ENCODE measurements at regions not wholly inside any gene's neighbourhood (a gene's known extent, or its start where the extent isn't known, plus 50 kb on each side); places are given as distances from the start of the nearest gene placed in this dataset.

- H3K9me3 Mint-ChIP-seq (ENCODE audit: low read depth) = no peaks in the 10 kb centered on the region
- H3K27me3 Mint-ChIP-seq = no peaks in the 10 kb centered on the region
- TF ChIP-seq CTCF (IDR thresholded peaks at IDR 0.05; ENCODE audit: unreplicated experiment) = no peak
- H3K4me1 Mint-ChIP-seq (ENCODE audit: low read depth) = peaks cover 6% of the 10 kb centered on the region
- no peak for DNase-seq (ENCODE audit: low spot score, unreplicated experiment)
- H3K36me3 Mint-ChIP-seq (ENCODE audit: insufficient read depth) = no peaks in the 10 kb centered on the region
- H3K27ac Mint-ChIP-seq = no peak overlapping the region
- no peak overlapping the region for H3K4me3 Mint-ChIP-seq (ENCODE audit: low read depth)
These were observed 1160.6 kb downstream of the PCDH9 start for GRCh38 chr13:66069570-66069969.

GRCh38 chr13:66068683-66069082 is 1161.5 kb downstream of the PCDH9 start:
- no peak for DNase-seq (ENCODE audit: low spot score, unreplicated experiment)
- H3K36me3 Mint-ChIP-seq (ENCODE audit: insufficient read depth) = no peaks in the 10 kb centered on the region
- no peak overlapping the region for H3K27ac Mint-ChIP-seq
- no peak overlapping the region for H3K4me3 Mint-ChIP-seq (ENCODE audit: low read depth)
- H3K4me1 Mint-ChIP-seq (ENCODE audit: low read depth) = peaks cover 6% of the 10 kb centered on the region
- H3K9me3 Mint-ChIP-seq (ENCODE audit: low read depth) = no peaks in the 10 kb centered on the region
- TF ChIP-seq CTCF (IDR thresholded peaks at IDR 0.05; ENCODE audit: unreplicated experiment) = no peak
- no peaks in the 10 kb centered on the region for H3K27me3 Mint-ChIP-seq

GRCh38 chr13:66048888-66049287 is 1181.2 kb downstream of the PCDH9 start:
- H3K27ac Mint-ChIP-seq = no peak overlapping the region

GRCh38 chr13:66040506-66040905 is 1189.6 kb downstream of the PCDH9 start:
- H3K36me3 Mint-ChIP-seq (ENCODE audit: insufficient read depth) = no peaks in the 10 kb centered on the region
- H3K27me3 Mint-ChIP-seq = no peaks in the 10 kb centered on the region
- no peak for DNase-seq (ENCODE audit: low spot score, unreplicated experiment)
- no peak for TF ChIP-seq CTCF (IDR thresholded peaks at IDR 0.05; ENCODE audit: unreplicated experiment)
- H3K27ac Mint-ChIP-seq = no peak overlapping the region
- H3K4me1 Mint-ChIP-seq (ENCODE audit: low read depth) = peaks cover 4% of the 10 kb centered on the region
- no peaks in the 10 kb centered on the region for H3K9me3 Mint-ChIP-seq (ENCODE audit: low read depth)
- no peak overlapping the region for H3K4me3 Mint-ChIP-seq (ENCODE audit: low read depth)

More at GRCh38 chr13:66048888-66049287, 1181.2 kb downstream of the PCDH9 start:
- Mint-ChIP-seq H3K27me3 (no peaks in the 10 kb centered on the region), H3K4me1 (ENCODE audit: low read depth) (no peaks in the 10 kb centered on the region), H3K36me3 (ENCODE audit: insufficient read depth) (no peaks in the 10 kb centered on the region), H3K4me3 (ENCODE audit: low read depth) (no peak overlapping the region), H3K9me3 (ENCODE audit: low read depth) (peaks cover 4% of the 10 kb centered on the region)
- TF ChIP-seq CTCF (IDR thresholded peaks at IDR 0.05; ENCODE audit: unreplicated experiment) = no peak
- no peak for DNase-seq (ENCODE audit: low spot score, unreplicated experiment)

- Mint-ChIP-seq H3K4me1 (ENCODE audit: low read depth) (peaks cover 4% of the 10 kb centered on the region), H3K9me3 (ENCODE audit: low read depth) (no peaks in the 10 kb centered on the region), H3K27ac (no peak overlapping the region), H3K36me3 (ENCODE audit: insufficient read depth) (no peaks in the 10 kb centered on the region), H3K4me3 (ENCODE audit: low read depth) (no peak overlapping the region), H3K27me3 (no peaks in the 10 kb centered on the region)
- DNase-seq (ENCODE audit: low spot score, unreplicated experiment) = no peak
- no peak for TF ChIP-seq CTCF (IDR thresholded peaks at IDR 0.05; ENCODE audit: unreplicated experiment)
These were observed 1193.0 kb downstream of the PCDH9 start for GRCh38 chr13:66037096-66037495.
